ENCODE measurements at regions not wholly inside any gene's neighbourhood (a gene's known extent, or its start where the extent isn't known, plus 50 kb on each side); places are given as distances from the start of the nearest gene placed in this dataset.

DNA sequence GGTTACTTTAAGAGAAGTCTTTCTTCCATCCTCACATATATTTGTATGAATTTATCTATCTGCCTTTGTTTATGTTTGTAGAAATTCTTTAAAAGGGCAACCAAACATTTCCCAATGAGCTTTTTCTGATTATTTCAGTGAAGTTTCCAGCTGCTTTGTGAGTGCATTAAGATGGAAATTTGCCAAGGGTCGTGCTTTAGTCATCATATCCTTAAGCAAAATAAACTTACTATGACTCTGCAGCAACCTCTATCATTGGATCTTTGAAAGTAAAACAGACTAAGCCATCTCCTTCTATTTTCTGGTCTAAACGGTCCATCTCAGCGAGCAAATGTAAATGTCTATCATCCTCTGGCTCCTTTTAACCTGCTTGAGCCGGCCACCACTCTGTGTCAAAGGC is 489.3 kb downstream of the SOX11 start (continued):
- TF ChIP-seq, protein P1, sequence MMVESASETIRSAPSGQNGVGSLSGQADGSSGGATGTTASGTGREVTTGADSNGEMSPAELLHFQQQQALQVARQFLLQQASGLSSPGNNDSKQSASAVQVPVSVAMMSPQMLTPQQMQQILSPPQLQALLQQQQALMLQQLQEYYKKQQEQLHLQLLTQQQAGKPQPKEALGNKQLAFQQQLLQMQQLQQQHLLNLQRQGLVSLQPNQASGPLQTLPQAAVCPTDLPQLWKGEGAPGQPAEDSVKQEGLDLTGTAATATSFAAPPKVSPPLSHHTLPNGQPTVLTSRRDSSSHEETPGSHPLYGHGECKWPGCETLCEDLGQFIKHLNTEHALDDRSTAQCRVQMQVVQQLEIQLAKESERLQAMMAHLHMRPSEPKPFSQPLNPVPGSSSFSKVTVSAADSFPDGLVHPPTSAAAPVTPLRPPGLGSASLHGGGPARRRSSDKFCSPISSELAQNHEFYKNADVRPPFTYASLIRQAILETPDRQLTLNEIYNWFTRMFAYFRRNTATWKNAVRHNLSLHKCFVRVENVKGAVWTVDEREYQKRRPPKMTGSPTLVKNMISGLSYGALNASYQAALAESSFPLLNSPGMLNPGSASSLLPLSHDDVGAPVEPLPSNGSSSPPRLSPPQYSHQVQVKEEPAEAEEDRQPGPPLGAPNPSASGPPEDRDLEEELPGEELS (CRISPR knock-in tag; IDR thresholded peaks at IDR 0.05): no peak
- TF ChIP-seq, protein P2, sequence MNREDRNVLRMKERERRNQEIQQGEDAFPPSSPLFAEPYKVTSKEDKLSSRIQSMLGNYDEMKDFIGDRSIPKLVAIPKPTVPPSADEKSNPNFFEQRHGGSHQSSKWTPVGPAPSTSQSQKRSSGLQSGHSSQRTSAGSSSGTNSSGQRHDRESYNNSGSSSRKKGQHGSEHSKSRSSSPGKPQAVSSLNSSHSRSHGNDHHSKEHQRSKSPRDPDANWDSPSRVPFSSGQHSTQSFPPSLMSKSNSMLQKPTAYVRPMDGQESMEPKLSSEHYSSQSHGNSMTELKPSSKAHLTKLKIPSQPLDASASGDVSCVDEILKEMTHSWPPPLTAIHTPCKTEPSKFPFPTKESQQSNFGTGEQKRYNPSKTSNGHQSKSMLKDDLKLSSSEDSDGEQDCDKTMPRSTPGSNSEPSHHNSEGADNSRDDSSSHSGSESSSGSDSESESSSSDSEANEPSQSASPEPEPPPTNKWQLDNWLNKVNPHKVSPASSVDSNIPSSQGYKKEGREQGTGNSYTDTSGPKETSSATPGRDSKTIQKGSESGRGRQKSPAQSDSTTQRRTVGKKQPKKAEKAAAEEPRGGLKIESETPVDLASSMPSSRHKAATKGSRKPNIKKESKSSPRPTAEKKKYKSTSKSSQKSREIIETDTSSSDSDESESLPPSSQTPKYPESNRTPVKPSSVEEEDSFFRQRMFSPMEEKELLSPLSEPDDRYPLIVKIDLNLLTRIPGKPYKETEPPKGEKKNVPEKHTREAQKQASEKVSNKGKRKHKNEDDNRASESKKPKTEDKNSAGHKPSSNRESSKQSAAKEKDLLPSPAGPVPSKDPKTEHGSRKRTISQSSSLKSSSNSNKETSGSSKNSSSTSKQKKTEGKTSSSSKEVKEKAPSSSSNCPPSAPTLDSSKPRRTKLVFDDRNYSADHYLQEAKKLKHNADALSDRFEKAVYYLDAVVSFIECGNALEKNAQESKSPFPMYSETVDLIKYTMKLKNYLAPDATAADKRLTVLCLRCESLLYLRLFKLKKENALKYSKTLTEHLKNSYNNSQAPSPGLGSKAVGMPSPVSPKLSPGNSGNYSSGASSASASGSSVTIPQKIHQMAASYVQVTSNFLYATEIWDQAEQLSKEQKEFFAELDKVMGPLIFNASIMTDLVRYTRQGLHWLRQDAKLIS (CRISPR knock-in tag; IDR thresholded peaks at IDR 0.05; ENCODE audit: borderline replicate concordance): no peak
- no peak for TF ChIP-seq TCF7 (CRISPR knock-in tag; IDR thresholded peaks at IDR 0.05; ENCODE audit: low read depth)
- TF ChIP-seq, protein P3, sequence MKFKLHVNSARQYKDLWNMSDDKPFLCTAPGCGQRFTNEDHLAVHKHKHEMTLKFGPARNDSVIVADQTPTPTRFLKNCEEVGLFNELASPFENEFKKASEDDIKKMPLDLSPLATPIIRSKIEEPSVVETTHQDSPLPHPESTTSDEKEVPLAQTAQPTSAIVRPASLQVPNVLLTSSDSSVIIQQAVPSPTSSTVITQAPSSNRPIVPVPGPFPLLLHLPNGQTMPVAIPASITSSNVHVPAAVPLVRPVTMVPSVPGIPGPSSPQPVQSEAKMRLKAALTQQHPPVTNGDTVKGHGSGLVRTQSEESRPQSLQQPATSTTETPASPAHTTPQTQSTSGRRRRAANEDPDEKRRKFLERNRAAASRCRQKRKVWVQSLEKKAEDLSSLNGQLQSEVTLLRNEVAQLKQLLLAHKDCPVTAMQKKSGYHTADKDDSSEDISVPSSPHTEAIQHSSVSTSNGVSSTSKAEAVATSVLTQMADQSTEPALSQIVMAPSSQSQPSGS (CRISPR knock-in tag; IDR thresholded peaks at IDR 0.05; ENCODE audit: borderline replicate concordance, low read depth): no peak
- TF ChIP-seq NFATC4 (CRISPR knock-in tag; IDR thresholded peaks at IDR 0.05): no peak
- TF ChIP-seq, protein P4, sequence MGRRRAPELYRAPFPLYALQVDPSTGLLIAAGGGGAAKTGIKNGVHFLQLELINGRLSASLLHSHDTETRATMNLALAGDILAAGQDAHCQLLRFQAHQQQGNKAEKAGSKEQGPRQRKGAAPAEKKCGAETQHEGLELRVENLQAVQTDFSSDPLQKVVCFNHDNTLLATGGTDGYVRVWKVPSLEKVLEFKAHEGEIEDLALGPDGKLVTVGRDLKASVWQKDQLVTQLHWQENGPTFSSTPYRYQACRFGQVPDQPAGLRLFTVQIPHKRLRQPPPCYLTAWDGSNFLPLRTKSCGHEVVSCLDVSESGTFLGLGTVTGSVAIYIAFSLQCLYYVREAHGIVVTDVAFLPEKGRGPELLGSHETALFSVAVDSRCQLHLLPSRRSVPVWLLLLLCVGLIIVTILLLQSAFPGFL (CRISPR knock-in tag; IDR thresholded peaks at IDR 0.05; ENCODE audit: borderline replicate concordance): no peak
- TF ChIP-seq, protein P5, sequence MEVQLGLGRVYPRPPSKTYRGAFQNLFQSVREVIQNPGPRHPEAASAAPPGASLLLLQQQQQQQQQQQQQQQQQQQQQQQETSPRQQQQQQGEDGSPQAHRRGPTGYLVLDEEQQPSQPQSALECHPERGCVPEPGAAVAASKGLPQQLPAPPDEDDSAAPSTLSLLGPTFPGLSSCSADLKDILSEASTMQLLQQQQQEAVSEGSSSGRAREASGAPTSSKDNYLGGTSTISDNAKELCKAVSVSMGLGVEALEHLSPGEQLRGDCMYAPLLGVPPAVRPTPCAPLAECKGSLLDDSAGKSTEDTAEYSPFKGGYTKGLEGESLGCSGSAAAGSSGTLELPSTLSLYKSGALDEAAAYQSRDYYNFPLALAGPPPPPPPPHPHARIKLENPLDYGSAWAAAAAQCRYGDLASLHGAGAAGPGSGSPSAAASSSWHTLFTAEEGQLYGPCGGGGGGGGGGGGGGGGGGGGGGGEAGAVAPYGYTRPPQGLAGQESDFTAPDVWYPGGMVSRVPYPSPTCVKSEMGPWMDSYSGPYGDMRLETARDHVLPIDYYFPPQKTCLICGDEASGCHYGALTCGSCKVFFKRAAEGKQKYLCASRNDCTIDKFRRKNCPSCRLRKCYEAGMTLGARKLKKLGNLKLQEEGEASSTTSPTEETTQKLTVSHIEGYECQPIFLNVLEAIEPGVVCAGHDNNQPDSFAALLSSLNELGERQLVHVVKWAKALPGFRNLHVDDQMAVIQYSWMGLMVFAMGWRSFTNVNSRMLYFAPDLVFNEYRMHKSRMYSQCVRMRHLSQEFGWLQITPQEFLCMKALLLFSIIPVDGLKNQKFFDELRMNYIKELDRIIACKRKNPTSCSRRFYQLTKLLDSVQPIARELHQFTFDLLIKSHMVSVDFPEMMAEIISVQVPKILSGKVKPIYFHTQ (CRISPR knock-in tag; IDR thresholded peaks at IDR 0.05): no peak
- TF ChIP-seq, protein P6, sequence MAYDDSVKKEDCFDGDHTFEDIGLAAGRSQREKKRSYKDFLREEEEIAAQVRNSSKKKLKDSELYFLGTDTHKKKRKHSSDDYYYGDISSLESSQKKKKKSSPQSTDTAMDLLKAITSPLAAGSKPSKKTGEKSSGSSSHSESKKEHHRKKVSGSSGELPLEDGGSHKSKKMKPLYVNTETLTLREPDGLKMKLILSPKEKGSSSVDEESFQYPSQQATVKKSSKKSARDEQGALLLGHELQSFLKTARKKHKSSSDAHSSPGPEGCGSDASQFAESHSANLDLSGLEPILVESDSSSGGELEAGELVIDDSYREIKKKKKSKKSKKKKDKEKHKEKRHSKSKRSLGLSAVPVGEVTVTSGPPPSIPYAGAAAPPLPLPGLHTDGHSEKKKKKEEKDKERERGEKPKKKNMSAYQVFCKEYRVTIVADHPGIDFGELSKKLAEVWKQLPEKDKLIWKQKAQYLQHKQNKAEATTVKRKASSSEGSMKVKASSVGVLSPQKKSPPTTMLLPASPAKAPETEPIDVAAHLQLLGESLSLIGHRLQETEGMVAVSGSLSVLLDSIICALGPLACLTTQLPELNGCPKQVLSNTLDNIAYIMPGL (CRISPR knock-in tag; IDR thresholded peaks at IDR 0.05): no peak

DNA sequence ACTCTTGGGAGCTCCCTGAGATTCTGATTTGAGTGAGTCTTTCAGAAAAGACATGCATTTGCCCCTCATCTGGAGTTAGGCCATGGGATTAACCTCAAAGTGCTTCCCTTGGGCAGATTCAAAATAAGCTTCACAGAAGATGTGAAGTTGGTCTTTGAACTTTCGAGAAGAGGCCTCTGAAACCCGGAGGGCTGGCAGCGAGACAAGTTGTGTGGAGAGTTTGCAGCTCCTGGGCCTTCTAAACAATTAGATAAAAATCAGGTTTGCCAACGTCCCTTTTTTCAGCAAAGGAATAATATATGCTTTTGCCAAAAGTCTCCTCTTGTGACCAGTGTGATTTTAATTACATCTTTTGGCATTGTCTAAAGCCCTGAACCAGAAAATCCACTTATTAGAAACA is 489.7 kb downstream of the SOX11 start:
- H3K9me3 Mint-ChIP-seq: peaks cover 76% of the 10 kb centered on the region
- DNase-seq (ENCODE audit: low spot score) (no peak), ATAC-seq (no peak)
- H3K4me1 Mint-ChIP-seq: no peaks in the 10 kb centered on the region
- H3K4me3 Mint-ChIP-seq: no peak overlapping the region
- peaks cover 69% of the 10 kb centered on the region for H3K36me3 Mint-ChIP-seq
- H3K27me3 Mint-ChIP-seq (ENCODE audit: low read depth): peaks cover 6% of the 10 kb centered on the region
- ChIA-PET CTCF (no interaction called here), POLR2A (no interaction called here)
- no peak overlapping the region for H3K27ac Mint-ChIP-seq
- TF ChIP-seq CREB1 (CRISPR knock-in tag; IDR thresholded peaks at IDR 0.05) (no peak), ZNF121 (CRISPR knock-in tag; IDR thresholded peaks at IDR 0.05) (no peak), NFE2L1 (CRISPR knock-in tag; IDR thresholded peaks at IDR 0.05) (no peak)
- TF ChIP-seq, protein P7, sequence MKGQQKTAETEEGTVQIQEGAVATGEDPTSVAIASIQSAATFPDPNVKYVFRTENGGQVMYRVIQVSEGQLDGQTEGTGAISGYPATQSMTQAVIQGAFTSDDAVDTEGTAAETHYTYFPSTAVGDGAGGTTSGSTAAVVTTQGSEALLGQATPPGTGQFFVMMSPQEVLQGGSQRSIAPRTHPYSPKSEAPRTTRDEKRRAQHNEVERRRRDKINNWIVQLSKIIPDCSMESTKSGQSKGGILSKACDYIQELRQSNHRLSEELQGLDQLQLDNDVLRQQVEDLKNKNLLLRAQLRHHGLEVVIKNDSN (CRISPR knock-in tag; IDR thresholded peaks at IDR 0.05): no peak
- TF ChIP-seq, protein P8, sequence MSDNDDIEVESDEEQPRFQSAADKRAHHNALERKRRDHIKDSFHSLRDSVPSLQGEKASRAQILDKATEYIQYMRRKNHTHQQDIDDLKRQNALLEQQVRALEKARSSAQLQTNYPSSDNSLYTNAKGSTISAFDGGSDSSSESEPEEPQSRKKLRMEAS (CRISPR knock-in tag; IDR thresholded peaks at IDR 0.05): no peak
- TF ChIP-seq, protein P9, sequence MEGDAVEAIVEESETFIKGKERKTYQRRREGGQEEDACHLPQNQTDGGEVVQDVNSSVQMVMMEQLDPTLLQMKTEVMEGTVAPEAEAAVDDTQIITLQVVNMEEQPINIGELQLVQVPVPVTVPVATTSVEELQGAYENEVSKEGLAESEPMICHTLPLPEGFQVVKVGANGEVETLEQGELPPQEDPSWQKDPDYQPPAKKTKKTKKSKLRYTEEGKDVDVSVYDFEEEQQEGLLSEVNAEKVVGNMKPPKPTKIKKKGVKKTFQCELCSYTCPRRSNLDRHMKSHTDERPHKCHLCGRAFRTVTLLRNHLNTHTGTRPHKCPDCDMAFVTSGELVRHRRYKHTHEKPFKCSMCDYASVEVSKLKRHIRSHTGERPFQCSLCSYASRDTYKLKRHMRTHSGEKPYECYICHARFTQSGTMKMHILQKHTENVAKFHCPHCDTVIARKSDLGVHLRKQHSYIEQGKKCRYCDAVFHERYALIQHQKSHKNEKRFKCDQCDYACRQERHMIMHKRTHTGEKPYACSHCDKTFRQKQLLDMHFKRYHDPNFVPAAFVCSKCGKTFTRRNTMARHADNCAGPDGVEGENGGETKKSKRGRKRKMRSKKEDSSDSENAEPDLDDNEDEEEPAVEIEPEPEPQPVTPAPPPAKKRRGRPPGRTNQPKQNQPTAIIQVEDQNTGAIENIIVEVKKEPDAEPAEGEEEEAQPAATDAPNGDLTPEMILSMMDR (IDR thresholded peaks at IDR 0.05): no peak
- TF ChIP-seq, protein P10, sequence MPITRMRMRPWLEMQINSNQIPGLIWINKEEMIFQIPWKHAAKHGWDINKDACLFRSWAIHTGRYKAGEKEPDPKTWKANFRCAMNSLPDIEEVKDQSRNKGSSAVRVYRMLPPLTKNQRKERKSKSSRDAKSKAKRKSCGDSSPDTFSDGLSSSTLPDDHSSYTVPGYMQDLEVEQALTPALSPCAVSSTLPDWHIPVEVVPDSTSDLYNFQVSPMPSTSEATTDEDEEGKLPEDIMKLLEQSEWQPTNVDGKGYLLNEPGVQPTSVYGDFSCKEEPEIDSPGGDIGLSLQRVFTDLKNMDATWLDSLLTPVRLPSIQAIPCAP (CRISPR knock-in tag; IDR thresholded peaks at IDR 0.05): no peak
- TF ChIP-seq, protein P11, sequence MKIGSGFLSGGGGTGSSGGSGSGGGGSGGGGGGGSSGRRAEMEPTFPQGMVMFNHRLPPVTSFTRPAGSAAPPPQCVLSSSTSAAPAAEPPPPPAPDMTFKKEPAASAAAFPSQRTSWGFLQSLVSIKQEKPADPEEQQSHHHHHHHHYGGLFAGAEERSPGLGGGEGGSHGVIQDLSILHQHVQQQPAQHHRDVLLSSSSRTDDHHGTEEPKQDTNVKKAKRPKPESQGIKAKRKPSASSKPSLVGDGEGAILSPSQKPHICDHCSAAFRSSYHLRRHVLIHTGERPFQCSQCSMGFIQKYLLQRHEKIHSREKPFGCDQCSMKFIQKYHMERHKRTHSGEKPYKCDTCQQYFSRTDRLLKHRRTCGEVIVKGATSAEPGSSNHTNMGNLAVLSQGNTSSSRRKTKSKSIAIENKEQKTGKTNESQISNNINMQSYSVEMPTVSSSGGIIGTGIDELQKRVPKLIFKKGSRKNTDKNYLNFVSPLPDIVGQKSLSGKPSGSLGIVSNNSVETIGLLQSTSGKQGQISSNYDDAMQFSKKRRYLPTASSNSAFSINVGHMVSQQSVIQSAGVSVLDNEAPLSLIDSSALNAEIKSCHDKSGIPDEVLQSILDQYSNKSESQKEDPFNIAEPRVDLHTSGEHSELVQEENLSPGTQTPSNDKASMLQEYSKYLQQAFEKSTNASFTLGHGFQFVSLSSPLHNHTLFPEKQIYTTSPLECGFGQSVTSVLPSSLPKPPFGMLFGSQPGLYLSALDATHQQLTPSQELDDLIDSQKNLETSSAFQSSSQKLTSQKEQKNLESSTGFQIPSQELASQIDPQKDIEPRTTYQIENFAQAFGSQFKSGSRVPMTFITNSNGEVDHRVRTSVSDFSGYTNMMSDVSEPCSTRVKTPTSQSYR (CRISPR knock-in tag; IDR thresholded peaks at IDR 0.05): no peak

All from WTC11 (cell line).